A549 (cell line): ENCODE measurements at regions not wholly inside any gene's neighbourhood (a gene's known extent, or its start where the extent isn't known, plus 50 kb on each side); places are given as distances from the start of the nearest gene placed in this dataset.

ENCODE experiments used
- ATAC-seq, 2 experiments: fragments of 200-7000 bp in 1 of 2; fragments of >200 bp in 1 of 2; cut with Nextera tagmentation in 1 of 2; cut with Tn5 transposase in 1 of 2; 3 replicates each; pipeline versions ENCODE4 v1.8.0 to v1.9.1; 2018 to 2020; ENCODE audit warnings: mild to moderate bottlenecking in 1 of 2, moderate library complexity in 1 of 2
- CTCF ChIA-PET: fragments of 300-600 bp; sonication (Branson Sonifier 250); formaldehyde crosslinking; extraction: SDS; loops from one replicate; lab custom pipeline; 2021; ENCODE audit warnings: antibody characterized with exemption, inconsistent platforms; lab: Yijun Ruan, JAX
- POLR2A ChIA-PET: fragments of 350-600 bp; formaldehyde crosslinking; extraction: SDS; loops from one replicate; lab custom pipeline; 2021; ENCODE audit warnings: antibody characterized with exemption, inconsistent platforms; lab: Yijun Ruan, JAX
- DNase-seq, 2 experiments: peaks; one replicate each; pipeline versions ENCODE4 v3.0.0 to v3.0.0-alpha.2; 2011 to 2016; ENCODE audit warnings: low read depth in 1 of 2, low spot score in 1 of 2
- FAIRE-seq: peaks from 2 replicates; lab custom pipeline; 2011; peaks lifted over from hg19 to GRCh38; lab: Jason Lieb, UNC
- H3K27ac ChIP-seq, 2 experiments: fragments of >200 bp; sonication (Bioruptor Twin); formaldehyde crosslinking; 3 replicates each; pipeline ENCODE4 v1.5.1; 2016 to 2017
- H3K4me1 ChIP-seq: fragments of >200 bp; sonication (Bioruptor Twin); formaldehyde crosslinking; 3 replicates; pipeline ENCODE4 v1.6.1; 2016
- H3K4me2 ChIP-seq: fragments of >200 bp; sonication (Bioruptor Twin); formaldehyde crosslinking; 3 replicates; pipeline ENCODE4 v1.6.1; 2016
- H3K4me3 ChIP-seq: fragments of >200 bp; sonication (Bioruptor Twin); formaldehyde crosslinking; 3 replicates; pipeline ENCODE4 v1.5.1; 2016
- H3K9me3 ChIP-seq: fragments of >200 bp; sonication (Bioruptor Twin); formaldehyde crosslinking; 3 replicates; pipeline ENCODE4 v1.6.1; 2016
- ATOH8 ChIP-seq: fragments of 250-450 bp; sonication (Bioruptor Pico); IDR thresholded peaks from 2 replicates; pipeline ENCODE4 v1.5.0; 2020; ENCODE audit warnings: low read depth, mild to moderate bottlenecking, moderate library complexity
- BCL3 ChIP-seq: fragments of >200 bp; sonication (Bioruptor Twin); formaldehyde crosslinking; IDR thresholded peaks from 3 replicates; pipeline ENCODE4 v1.6.1; 2016
- CHD4 ChIP-seq: fragments of 200-600 bp; sonication (generic); IDR thresholded peaks from 2 replicates; pipeline ENCODE4 v1.6.1; 2016; ENCODE audit warnings: antibody characterized with exemption, mild to moderate bottlenecking, borderline replicate concordance
- ELK1 ChIP-seq: fragments of 150-350 bp; IDR thresholded peaks from 2 replicates; pipeline ENCODE4 v1.6.1; 2014; ENCODE audit warnings: low read depth, mild to moderate bottlenecking, low read length
- FOSL2 ChIP-seq, 2 experiments: fragments of 450-650 bp in 1 of 2; fragments of >200 bp in 1 of 2; sonication (Bioruptor Twin) in 1 of 2; formaldehyde crosslinking; IDR thresholded peaks; 2 replicates each; pipeline versions ENCODE4 v1.5.0 to v1.6.1; 2016 to 2020; ENCODE audit warnings: mild to moderate bottlenecking in 1 of 2, moderate library complexity in 1 of 2
- FOXS1 ChIP-seq: fragments of 250-450 bp; sonication (Bioruptor Pico); IDR thresholded peaks from 2 replicates; pipeline ENCODE4 v1.5.0; 2020; ENCODE audit warnings: mild to moderate bottlenecking, moderate library complexity
- GATA3 ChIP-seq: IDR thresholded peaks from 2 replicates; pipeline ENCODE4 v1.6.1; 2012; ENCODE audit warnings: borderline replicate concordance
- HOXB5 ChIP-seq: fragments of 250-450 bp; sonication (Bioruptor Pico); IDR thresholded peaks from 2 replicates; pipeline ENCODE4 v1.5.0; 2020; ENCODE audit warnings: mild to moderate bottlenecking, moderate library complexity
- JUNB ChIP-seq: fragments of >200 bp; sonication (Bioruptor Twin); formaldehyde crosslinking; IDR thresholded peaks from 2 replicates; pipeline ENCODE4 v1.6.1; 2016
- KDM5A ChIP-seq: fragments of 200-600 bp; sonication (generic); IDR thresholded peaks from 2 replicates; pipeline ENCODE4 v1.6.1; 2016; ENCODE audit warnings: antibody characterized with exemption, mild to moderate bottlenecking
- MYC ChIP-seq: IDR thresholded peaks from 2 replicates; pipeline ENCODE4 v1.6.1; 2012; ENCODE audit warnings: mild to moderate bottlenecking, inconsistent platforms, low read length, improper control_type of control experiment, borderline replicate concordance
- RCOR1 ChIP-seq: fragments of 150-350 bp; IDR thresholded peaks from 2 replicates; pipeline ENCODE4 v1.6.1; 2014; ENCODE audit warnings: antibody characterized with exemption, low read length, low read depth
- RNF2 ChIP-seq: fragments of 200-600 bp; sonication (generic); IDR thresholded peaks from 2 replicates; pipeline ENCODE4 v1.6.1; 2016; ENCODE audit warnings: low read depth, mild to moderate bottlenecking, antibody characterized with exemption, moderate library complexity, borderline replicate concordance
- SREBF2 ChIP-seq: fragments of 450-650 bp; IDR thresholded peaks from 2 replicates; pipeline ENCODE4 v1.6.1; 2014; ENCODE audit warnings: mild to moderate bottlenecking, moderate library complexity
- TFCP2L1 ChIP-seq: fragments of 250-450 bp; sonication (Bioruptor Pico); IDR thresholded peaks from 2 replicates; pipeline ENCODE4 v1.5.0; 2021; ENCODE audit warnings: mild to moderate bottlenecking
- TP53 ChIP-seq: fragments of 250-450 bp; sonication (Bioruptor Pico); IDR thresholded peaks from 2 replicates; pipeline ENCODE4 v1.5.0; 2021; ENCODE audit warnings: mild to moderate bottlenecking, moderate library complexity
- ZFP36 ChIP-seq: fragments of 450-650 bp; IDR thresholded peaks from 2 replicates; pipeline ENCODE4 v1.6.1; 2014; ENCODE audit warnings: borderline replicate concordance; ENCODE audit not compliant: partially characterized antibody
- ZSCAN20 ChIP-seq: fragments of 250-450 bp; sonication (Bioruptor Pico); IDR thresholded peaks from 2 replicates; pipeline ENCODE4 v1.8.0; 2022; ENCODE audit warnings: mild to moderate bottlenecking, moderate library complexity
- WGBS: methylation state at CpG from one replicate; pipeline ENCODE4 v1.1.6; 2017; ENCODE audit errors: missing lambda C conversion rate; 5-methylcytosine and 5-hydroxymethylcytosine counted together

GRCh38 chr7:24504040-24504439, 69.2 kb upstream of the PALS2 start:
- DNase-seq: no peak
- ATAC-seq: no peak
- ChIA-PET POLR2A (no interaction called here), CTCF (interaction anchor here (0.9 to 1.0 kb wide), 2 partner anchors 46 to 135 kb away, joined by 4 read pairs; no protein-coding TSS in a partner anchor)
- H3K27ac ChIP-seq: no peak overlapping the region
- H3K4me2 ChIP-seq: no peak overlapping the region
- no peak overlapping the region for H3K4me3 ChIP-seq
- WGBS: 66% methylated on average over 6 of the region's 6 CpGs
- no peaks in the 10 kb centered on the region for H3K9me3 ChIP-seq
- FAIRE-seq: no peak
- no peaks in the 10 kb centered on the region for H3K4me1 ChIP-seq
- TF ChIP-seq HOXB5 (CRISPR knock-in tag) (no peak), KDM5A (no peak), GATA3 (no peak), ZSCAN20 (no peak), RCOR1 (no peak), JUNB (no peak), ZFP36 (no peak), FOXS1 (CRISPR knock-in tag) (no peak), BCL3 (no peak), TP53 (no peak)

GRCh38 chr7:24504836-24505235, 68.4 kb upstream of the PALS2 start:
- Histone ChIP-seq H3K27ac (no peak overlapping the region), H3K4me3 (no peak overlapping the region), H3K4me2 (no peak overlapping the region), H3K4me1 (no peaks in the 10 kb centered on the region), H3K9me3 (no peaks in the 10 kb centered on the region)
- 46% methylated on average over 2 of the region's 2 CpGs for WGBS
- no peak for DNase-seq
- ATAC-seq: no peak
- ChIA-PET POLR2A (no interaction called here), CTCF (no interaction called here)
- no peak for FAIRE-seq
- TF ChIP-seq FOSL2 (IDR thresholded peaks at IDR 0.05): no peak
- no peak for TF ChIP-seq FOSL2 (CRISPR knock-in tag; IDR thresholded peaks at IDR 0.05)
- no peak for TF ChIP-seq BCL3
- no peak for TF ChIP-seq MYC
- no peak for TF ChIP-seq GATA3

- no peak overlapping the region for H3K4me2 ChIP-seq
- H3K27ac ChIP-seq: no peak overlapping the region
- 54% methylated on average over 1 of the region's 1 CpG for WGBS
- no peak overlapping the region for H3K4me3 ChIP-seq
- no peak for FAIRE-seq
- H3K4me1 ChIP-seq: no peaks in the 10 kb centered on the region
- TF ChIP-seq CHD4: no peak
- TF ChIP-seq ATOH8: no peak
- TF ChIP-seq RNF2: no peak
- TF ChIP-seq TFCP2L1 (CRISPR knock-in tag): no peak
- TF ChIP-seq ELK1: no peak
- TF ChIP-seq SREBF2: no peak
- ChIA-PET POLR2A (no interaction called here), CTCF (no interaction called here)
- no peak for ATAC-seq
- DNase-seq: no peak
- no peaks in the 10 kb centered on the region for H3K9me3 ChIP-seq
Measured at GRCh38 chr7:24505968-24506367, 67.3 kb upstream of the PALS2 start.
